ENCODE measurements at regions not wholly inside any gene's neighbourhood (a gene's known extent, or its start where the extent isn't known, plus 50 kb on each side); places are given as distances from the start of the nearest gene placed in this dataset.
"Not testable (repeated sequence)": the region's sequence is repeated elsewhere in the genome, so short reads cannot be mapped to it uniquely, and the experiment has no call there.

- DNase-seq (ENCODE audit: low spot score): no peak
- in situ Hi-C loops (cut with MboI; ENCODE audit: low sequenced_read_pairs, unreplicated experiment): no loop called here
- no peak for TF ChIP-seq CTCF (IDR thresholded peaks at IDR 0.05; ENCODE audit: borderline replicate concordance, control extremely low read depth, extremely low read depth, insufficient read depth, missing control alignments)
Observed at GRCh38 chr10:81473755-81474154, 401.2 kb upstream of the NRG3 start.

GRCh38 chr10:81479316-81479715, 395.7 kb upstream of the NRG3 start:
- DNase-seq (ENCODE audit: low spot score): no peak
- in situ Hi-C loops (cut with MboI; ENCODE audit: low sequenced_read_pairs, unreplicated experiment): no loop called here
- no peak for TF ChIP-seq CTCF (IDR thresholded peaks at IDR 0.05; ENCODE audit: borderline replicate concordance, control extremely low read depth, extremely low read depth, insufficient read depth, missing control alignments)

DNA sequence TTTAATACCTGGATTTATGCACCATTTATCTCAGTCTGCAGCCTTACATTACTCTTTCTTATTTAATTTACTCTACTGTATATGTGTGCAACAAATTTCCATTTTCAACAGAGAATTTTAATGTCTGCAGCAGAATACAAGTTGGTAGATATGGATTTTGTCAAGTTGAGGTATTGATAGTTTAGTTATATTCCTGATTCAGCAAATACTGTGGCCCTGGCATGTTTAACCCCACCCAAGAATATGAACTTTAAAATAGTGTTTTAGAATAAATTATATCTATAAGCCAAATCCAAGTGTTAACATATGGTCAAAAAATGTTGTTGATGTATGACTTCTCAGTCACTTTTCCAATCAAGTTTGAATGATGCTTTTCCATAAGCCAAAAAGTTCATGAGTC, 378.4 kb upstream of the NRG3 start:
- in situ Hi-C loops (cut with MboI; ENCODE audit: low sequenced_read_pairs, unreplicated experiment): no loop called here
- no peak for DNase-seq (ENCODE audit: low spot score)
- no peak for TF ChIP-seq CTCF (IDR thresholded peaks at IDR 0.05; ENCODE audit: borderline replicate concordance, control extremely low read depth, extremely low read depth, insufficient read depth, missing control alignments)

GRCh38 chr10:81498011-81498551, 376.9 kb upstream of the NRG3 start:
- DNase-seq (ENCODE audit: low spot score): no peak
- no peak for TF ChIP-seq CTCF (IDR thresholded peaks at IDR 0.05; ENCODE audit: borderline replicate concordance, control extremely low read depth, extremely low read depth, insufficient read depth, missing control alignments)
- in situ Hi-C loops (cut with MboI; ENCODE audit: low sequenced_read_pairs, unreplicated experiment): no loop called here

DNA sequence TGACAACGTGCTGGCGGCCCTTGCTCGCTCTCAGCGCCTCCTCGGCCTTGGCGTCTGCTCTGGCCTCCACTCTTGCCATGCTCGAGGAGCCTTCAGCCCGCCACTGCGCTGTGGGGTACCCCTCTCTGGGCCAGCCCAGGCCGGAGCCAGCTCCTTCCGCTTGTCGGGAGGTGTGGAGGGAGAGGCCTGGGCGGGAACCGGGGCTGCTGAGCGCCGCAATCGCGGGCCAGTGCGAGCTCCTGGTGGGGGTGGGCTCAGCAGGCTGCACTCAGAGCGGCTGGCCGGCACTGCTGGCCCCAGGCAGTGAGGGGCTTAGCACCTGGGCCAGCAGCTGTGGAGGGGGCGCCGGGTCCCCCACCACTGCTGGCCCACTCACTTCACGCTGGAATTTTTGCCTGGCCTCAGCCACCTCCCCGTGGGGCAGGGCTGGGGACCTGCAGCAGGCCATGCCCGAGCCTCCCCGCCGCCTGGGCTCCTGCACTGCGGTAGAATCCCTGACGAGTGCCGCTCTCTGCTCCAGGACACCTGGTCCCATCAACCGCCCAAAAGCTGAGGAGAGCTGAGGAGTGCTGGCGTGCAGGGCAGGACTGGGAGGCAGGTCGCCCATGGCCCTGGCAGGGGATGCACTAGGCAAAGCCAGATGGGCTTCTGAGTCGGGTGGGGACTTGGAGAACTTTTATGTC, 372.2 kb upstream of the NRG3 start:
- in situ Hi-C loops (cut with MboI; ENCODE audit: low sequenced_read_pairs, unreplicated experiment): no loop called here
- no peak for TF ChIP-seq CTCF (IDR thresholded peaks at IDR 0.05; ENCODE audit: borderline replicate concordance, control extremely low read depth, extremely low read depth, insufficient read depth, missing control alignments)
- DNase-seq (ENCODE audit: low spot score): no peak

DNA sequence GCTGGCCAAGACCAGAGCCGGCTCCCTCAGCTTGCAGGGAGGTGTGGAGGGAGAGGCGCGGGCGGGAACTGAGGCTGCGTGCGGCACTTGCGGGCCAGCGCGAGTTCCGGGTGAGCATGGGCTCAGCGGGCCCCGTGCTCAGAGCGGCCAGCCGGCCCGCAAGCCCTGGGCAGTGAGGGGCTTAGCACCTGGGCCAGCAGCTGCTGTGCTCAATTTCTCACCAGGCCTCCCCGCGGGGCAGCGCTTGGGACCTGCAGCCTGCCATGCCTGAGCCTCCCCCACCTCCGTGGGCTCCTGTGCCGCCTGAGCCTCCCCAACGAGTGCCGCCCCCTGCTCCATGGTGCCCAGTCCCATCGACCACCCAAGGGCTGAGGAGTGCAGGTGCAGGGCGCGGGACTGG, 369.2 kb upstream of the NRG3 start:
- DNase-seq (ENCODE audit: low spot score); in situ Hi-C loops (cut with MboI; ENCODE audit: low sequenced_read_pairs, unreplicated experiment): not testable (repeated sequence)

DNA sequence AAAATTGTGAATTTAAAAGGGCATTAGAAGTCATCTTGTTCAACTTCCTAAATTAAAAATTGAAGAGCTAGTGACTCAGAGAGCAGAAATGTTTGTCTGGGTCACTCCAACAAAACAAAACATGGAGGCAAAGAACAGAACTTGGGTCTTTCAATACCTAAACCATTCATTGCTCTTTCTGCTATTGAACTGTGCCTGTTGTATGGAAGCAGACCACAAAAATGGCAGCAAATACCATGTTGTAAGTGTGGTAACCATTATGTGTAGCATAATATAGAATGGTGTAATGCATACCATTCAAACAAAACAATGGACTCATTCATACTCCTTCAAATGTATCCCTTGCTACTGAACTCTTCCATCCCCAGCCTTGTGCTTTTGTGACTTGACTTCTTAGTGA, 360.2 kb upstream of the NRG3 start:
- in situ Hi-C loops (cut with MboI; ENCODE audit: low sequenced_read_pairs, unreplicated experiment): no loop called here
- no peak for DNase-seq (ENCODE audit: low spot score)
- TF ChIP-seq CTCF (IDR thresholded peaks at IDR 0.05; ENCODE audit: borderline replicate concordance, control extremely low read depth, extremely low read depth, insufficient read depth, missing control alignments): no peak

Data from GM13976 (cell line).